HG02884 (cell line): ENCODE measurements at regions not wholly inside any gene's neighbourhood (a gene's known extent, or its start where the extent isn't known, plus 50 kb on each side); places are given as distances from the start of the nearest gene placed in this dataset.

Experiments
- ATAC-seq: cut with Tn5 transposase; IDR thresholded peaks from one replicate; pipeline ENCODE4 v1.9.1; 2021; ENCODE audit warnings: mild to moderate bottlenecking, moderate library complexity; ENCODE audit not compliant: unreplicated experiment

DNA sequence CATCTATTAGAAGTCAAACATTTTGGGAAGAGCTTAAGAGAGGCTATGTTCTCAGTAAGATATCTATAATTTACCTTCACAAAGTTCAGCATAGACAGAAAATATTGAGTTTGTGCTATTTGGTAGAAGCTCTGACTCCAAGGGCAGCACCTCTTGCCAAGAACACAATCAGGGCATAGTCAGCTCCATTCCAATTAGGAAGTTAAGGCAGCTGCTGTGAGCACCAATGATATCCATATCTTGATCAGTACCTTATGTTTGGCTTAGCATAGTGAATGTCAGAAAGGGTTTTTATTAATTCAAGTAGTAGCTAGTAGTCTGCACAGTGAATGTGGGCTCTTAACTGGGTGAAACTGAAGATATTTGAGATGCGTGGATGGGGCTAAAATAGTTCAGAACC lies 86.4 kb upstream of the SPRED2 start:
- ATAC-seq: no peak

DNA sequence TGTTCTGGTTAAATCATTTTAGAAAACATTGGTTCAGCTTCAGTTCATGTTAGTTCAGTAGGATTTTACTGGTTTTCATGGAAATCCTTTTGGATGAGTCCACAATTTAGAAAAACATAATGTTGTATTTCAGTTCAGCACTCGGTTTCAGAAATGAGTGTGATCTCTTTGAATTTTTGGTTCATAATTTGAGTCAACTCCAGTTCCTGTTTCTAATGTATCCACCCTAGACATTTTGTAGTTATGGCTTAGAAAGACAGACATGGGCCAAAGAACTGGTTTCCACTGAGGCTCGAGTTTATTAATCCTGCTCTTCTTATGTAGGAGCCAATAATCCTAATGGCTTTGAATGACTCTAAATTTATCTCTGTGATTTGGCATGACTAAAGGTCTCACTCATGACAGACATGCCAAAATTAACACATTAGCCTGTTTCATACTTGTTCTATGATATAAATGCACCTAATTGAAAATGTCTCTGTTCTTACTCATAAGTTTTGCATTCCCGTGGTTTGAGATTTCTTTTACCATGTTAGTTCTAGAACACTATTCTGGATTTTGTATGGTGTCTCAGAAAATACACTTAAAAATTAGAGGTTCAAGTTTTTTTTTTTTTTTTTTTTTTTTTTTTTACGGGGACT lies 82.3 kb upstream of the SPRED2 start:
- no peak for ATAC-seq

DNA sequence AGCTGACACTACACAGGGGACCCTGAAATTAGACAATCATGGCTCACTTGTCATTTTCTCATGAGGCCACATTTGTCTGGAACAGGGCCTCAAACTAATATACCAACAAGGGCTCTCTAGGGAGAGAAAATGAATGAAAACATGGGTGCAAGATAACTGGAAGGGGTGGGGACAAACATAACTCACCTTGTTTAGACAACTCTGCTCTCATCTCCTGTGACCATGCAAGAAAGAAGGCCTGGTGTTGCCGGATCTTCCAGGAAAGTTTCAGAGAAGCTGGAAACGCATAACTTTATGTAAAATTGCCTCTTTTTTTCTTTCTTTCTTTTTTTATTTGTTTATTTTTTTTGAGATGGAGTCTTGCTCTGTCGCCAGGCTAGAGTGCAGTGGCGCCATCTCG lies 80.4 kb upstream of the SPRED2 start:
- no peak for ATAC-seq

DNA sequence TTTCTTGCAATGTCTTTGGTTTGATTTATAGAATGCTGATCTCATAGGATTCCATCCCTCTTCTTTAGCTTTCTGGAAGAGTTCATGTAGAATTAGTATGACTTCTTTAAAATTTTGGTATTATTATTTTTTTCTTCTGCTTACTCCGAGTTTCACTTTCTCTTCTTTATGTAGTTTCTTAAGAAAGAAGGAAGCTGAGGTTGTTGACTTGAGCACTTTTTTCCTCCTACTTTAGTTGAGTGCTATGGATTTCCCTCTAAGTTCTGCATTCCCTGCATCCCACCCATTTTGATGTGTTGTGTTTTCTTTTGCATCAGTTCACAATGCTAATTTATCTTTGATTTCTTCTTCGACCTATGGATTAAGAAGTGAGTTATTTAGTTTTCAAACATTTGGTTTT lies 78.9 kb upstream of the SPRED2 start:
- no peak for ATAC-seq

DNA sequence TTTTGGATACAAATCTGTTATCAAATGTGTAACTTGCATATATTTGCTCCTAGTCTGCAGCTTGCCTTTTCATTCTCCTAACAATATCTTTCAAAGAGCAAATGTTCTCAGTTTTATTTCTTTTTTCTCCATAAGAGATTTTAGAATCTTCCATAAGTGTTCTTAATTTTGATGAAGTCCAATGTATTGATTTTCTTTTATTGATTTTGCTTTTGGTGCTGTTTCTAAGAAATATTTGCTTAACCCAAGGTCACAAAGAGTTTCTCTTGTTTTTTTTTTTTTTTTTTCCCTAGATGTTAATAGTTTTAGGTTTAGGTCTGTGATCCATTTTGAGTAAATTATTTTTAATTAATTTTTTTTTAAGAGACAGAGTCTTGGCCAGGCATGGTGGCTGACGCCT lies 75.8 kb upstream of the SPRED2 start:
- ATAC-seq: no peak

DNA sequence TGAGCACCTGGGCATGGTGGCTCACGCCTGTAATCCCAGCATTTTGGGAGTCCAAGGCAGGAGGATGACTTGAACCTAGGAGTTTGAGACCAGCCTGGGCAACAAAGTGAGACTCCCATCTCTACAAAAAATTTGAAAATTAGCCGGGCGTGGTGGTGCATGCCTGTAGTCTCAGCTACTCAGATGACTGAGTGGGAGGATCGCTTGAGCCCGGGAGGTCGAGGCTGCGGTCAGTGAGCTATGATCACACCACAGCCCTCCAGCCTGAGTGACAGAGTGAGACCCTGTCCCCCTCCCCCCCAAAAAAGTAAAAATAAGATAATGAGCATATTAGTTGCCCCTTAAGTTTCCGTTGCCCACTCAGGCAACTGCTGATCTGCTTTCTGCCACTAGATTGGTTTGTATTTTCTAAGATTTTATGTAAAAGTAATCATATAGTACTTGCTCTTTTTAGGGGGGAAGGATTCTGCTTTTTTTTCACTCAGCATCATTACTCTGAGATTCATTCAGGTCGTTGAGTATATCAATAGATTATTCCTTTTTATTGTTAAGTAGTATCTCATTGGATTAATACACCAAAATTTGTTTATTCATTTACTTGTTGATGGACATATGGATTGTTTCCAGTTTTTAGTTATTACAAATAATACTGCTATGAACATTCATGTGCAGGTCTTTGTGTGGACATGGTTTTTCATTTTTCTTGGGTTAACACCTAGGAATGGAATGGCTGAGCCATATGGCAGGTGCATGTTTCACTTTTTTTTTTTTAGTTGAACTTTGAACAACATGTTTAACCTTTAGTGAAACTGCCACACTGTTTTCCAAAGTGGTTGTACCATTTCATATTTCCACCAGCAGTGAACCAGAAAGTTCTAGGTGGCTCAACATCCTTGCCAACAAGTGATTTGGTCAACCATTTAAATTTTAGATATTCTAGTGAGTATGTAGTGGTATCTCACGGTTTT lies 75.0 kb upstream of the SPRED2 start:
- ATAC-seq: no peak

DNA sequence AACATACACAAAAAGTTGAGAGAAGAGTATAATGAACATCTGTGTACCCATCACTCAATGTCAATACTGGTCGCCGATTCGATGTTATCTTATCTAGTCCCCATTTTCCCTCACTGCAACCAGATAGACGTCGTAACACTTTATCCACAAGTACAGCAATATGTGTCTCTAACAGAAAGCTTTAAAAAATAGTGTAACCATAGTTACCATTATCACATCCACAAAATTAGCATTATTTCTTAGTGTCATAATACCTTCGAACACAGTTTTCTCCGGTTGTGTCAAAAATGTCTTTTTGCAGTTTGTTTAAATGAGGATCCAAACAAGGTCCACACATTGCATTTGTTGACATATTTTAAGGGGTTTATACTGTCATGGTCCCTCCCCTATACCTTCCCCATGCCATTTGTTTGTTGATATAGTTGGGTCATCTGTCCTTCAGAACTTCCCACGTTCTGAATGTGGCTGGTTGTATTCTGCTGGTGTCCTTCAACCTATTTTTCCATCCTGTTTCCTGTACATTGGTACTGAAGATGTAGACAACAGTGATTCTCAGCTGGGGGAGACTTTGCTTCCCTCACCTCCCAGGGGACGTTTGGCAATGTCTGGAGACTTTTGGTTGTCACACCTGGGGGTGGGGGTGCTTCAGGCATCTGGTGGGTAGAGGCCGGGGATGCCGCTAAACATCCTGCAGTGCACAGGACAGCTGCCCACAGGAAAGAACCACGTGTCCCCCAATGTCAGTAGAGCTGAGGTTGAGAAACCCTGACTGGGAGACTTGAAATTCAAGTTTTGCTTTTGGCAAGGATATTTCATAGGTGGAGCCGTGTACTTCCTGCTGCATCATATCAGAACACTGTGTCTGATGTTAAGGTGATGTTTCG lies 72.7 kb upstream of the SPRED2 start:
- no peak for ATAC-seq

DNA sequence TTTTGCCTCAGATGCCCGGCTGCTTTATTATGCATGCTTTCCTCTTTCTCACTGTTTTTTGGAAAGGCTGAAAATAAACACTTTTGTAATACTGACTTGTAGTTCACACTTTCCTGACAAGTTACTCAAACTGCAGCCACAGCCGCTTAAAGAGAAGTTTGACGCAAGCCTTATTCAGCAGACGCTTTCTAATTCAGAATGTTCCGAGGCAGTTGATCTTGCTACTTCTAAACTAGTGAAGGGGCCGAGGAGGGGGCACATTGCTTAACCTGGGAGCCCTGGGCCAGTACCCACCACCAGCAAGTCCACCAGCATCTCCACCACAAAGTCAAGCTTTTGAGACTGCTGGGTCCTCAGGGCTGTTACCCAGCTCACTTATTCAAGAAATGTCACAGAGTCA lies 71.8 kb upstream of the SPRED2 start:
- ATAC-seq: no peak

DNA sequence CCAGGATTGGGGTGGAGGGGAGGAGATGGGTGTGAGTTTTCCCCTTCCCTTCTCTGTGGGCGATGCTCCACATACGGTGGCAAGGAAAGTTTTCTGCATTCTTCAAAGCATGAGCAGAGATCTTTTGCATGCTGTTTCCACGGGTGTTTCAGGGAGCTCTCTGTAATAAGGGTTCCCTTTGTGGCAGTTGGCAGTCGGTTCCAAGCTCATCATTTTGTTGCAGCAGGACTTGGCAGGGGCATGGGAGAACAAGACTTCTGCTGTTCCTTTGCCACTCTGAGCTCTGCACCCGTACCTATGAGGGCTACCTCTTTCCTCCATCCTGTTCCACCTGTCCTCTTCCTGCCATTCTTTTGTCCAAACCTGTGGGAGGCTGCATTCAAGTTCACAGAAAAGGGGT lies 71.3 kb upstream of the SPRED2 start:
- ATAC-seq: no peak

DNA sequence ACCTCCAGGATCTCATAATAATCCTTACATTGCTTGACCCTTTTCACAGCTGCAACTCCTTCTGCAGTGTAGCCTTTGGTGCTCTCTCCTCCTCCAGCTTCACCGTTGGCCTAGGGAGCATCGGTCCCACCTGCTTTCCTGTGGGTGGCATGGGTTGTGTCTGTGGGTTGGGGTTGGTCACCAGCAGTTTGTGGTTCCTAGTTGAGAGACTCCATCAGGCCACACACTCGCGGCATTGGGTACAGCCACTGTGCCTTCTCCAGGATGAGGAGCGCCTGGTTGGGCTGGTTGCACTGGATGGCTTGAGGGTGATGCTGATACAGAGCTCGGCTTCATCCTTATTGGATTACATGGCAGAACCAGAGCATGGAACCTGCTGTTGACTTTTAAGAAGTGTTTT lies 69.4 kb upstream of the SPRED2 start:
- no peak for ATAC-seq

DNA sequence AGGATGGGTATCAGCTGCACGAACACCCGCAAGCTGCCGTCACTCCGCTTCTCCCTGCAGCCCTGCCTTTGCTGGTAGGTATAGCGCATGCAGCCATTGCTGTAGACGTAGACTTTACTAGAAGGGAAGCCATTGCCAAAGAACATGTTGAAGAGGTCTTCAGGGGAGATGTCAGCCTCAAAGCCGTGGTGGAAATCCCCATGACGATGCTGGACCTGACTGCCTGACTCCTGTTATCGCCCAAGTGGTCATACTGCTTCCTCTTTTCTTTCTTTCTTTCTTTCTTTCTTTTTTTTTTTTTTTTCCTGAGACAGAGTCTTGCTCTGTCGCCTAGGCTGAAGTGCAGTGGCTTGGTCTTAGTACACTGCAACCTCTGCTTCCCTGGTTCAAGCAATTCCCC lies 68.7 kb upstream of the SPRED2 start:
- no peak for ATAC-seq

DNA sequence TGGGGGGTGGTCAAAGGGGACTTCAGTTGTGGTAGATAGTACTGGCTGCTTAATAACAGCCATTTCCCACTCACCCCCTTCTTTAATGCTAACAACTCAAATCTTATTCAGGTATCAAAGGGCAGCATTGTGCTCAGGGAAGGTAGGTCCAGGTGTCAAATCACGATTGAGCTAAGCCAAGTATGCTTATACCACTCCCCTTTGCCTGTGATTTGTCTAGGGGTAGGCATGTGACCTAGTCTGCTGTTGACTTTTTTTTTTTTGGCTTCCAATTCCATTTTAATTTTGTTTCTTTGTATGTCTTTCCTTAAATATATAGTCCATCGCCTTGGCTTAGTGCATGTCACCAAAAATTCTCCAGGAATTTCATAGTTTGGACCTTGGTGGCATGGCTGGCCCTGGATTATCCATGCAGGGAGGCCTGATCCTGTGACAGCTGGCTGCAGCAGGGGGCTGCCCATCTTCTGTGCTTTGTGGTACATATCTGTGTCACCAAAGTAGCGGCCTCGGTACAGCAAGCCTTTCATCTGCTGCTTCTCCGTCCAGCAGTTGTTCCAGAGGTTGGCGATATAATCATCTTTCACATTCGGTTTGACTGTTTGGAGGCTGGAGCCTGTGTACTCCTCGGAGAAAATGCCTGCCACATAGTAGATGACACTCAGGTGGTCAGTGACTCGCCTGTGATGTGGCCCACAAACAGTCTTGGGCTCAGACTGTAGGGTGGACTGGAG lies 68.1 kb upstream of the SPRED2 start:
- no peak for ATAC-seq

DNA sequence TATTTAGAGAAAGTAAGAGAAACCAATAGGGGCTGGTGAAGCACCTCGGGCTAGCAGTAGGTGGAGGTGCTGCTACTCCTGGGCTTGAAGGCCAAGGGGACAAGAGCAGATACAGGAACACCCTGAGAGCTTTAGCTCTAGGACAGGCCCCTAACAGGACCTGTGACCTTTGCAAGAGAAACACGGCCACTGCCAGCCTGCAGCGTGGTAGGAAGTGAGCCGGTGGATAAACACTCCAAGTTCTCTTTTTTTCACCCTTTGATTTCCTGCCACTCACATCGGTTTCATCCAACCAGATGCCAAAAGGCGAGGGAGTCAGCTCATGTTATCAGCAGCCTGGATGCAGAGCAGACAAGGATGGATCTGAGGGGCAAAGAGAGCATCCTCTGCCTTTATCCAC lies 66.8 kb upstream of the SPRED2 start:
- ATAC-seq: no peak

DNA sequence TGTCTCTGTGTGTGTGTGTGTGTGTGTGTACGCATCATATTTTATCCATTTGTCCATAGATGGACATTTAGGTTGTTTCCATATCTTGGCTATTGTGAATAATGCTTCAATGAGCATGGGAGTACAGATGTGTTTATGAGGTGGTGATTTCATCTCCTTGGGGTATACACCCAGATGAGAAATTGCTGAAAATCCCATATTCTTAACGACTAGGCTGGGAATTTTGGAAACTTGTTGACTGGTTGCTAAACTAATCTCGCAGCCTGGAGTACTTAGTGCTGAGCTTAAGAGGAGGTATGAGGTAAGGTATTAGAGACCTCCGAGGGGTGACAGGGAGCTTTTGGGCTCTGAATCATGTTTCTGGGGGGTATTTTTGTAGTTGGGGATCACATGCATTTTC lies 66.0 kb upstream of the SPRED2 start:
- no peak for ATAC-seq

DNA sequence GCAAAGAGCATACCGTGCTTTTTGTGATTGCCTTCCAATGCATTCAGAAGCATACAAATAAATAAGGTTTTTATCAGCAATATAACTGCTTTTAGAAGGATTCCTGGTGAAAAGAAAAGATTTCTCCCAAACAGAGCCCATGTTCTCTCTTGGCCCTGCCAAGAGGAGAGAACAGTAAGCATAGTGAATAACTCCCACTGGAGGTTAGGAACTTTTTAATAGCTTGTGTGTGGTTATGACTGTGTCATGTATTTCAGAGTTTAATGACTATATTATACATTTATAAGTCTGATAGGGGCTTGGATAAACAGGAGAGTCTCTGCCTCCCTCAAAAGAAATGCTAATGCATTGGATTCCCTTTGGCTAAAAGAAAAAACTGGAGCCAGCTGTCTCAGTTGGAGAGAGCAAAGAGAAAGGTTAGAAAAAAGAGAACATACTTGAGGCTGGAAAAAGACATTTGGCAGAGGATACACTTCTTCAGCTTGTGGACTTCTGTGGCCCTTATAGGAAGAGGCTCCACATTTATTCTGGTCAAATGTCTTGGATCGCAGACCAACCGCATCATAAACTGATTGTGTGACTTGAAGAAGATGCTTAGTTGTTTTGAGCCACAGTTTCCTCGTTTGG lies 63.0 kb upstream of the SPRED2 start:
- ATAC-seq: no peak

DNA sequence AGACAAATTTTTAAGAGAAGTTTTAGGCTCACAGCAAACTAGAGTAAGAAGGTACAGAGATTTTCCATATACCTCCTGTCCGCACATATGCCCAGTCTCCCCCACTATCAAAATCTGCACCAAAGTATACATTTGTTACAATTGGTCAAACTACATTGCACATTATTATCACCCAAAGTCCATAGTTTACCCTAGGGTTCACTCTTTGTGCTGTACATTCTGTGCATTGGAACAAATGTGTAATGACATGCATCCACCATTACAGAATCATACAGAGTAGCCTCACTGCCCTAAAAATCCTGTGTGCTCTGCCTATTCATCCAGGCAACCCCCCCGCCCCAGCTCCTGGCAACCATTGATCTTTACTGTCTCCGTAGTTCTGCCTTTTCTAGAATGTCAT lies 61.7 kb upstream of the SPRED2 start:
- ATAC-seq: no peak

DNA sequence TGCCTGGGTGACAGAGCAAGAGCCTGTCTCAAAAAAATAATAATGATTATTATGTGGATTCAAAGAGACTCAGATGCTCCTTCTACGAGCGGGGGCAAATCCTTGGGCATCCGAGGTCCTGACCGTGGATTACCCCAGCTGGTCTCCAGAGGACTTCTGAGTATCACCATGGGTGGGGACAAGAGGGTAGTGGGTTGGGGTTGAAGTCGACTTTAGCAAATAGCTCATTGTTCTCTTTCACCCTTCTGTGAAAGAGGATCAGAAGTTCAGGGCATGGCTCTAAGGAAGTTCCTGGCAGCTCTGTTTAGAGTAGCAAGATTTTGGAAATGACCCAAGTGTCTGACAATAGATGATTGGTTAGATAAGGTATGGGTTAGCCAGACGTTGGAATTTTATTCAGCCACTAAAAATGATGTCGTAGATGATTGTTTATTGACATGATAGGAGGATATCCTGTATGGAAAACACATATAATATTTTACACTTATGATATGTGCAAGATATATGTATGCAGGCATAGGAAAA lies 59.0 kb upstream of the SPRED2 start:
- no peak for ATAC-seq

DNA sequence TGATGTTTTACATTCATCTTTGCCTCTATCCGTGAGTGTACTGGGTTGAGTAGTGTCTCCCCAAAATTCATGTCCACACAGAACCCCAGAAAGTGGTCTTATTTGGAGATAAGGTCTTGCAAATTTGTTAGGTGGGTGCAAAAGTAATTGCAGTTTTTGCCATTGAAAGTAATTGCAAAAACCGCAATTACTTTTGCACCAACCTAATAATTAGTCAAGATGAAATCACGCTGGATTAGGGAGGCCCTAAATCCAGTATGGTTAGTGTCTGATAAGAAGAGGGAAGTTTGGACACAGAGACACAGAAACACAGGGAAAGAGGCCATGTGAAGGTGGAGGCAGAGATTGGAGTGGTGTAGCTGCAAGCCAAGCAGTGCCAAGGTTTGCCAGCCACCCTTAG lies 57.8 kb upstream of the SPRED2 start:
- ATAC-seq: no peak

DNA sequence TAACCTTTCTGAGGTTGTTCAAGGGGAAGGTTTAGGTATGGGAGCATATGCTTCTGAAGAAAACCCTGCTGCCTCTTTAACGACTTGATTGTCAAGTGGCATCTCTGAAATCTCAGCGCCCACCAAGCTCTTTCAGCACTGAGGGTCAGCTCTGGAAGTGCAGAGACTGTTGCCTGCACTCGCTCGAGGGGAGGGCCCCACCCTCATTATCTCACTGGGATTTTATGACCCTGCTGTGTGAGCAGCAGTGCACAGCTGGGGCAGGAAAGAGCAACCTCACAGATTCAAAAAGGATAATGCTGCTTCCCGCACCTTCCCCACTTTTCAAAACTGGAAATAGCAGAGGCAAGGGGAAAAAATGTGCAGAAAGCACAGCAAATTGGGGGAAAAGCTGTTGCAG lies 56.9 kb upstream of the SPRED2 start:
- no peak for ATAC-seq

DNA sequence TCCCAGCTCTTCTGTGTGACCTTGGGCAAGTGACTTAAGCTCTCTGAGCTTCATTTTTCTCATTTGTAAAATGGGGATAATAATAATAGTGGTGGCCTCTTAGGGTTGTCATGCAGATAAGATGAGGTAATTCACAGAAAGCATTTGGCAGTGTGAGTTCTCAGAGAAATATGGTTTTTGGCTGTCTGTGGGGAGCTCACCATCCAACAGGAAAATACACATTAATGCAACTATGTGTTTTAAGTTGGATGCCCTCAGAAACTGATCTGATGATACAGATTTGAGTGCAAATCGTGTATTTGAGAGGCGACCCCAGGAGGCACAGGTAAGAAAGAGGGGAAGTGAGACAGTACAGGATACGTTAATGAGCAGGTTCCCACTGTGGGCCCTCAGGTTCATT lies 56.1 kb upstream of the SPRED2 start:
- ATAC-seq: no peak
